ENCODE measurements at regions not wholly inside any gene's neighbourhood (a gene's known extent, or its start where the extent isn't known, plus 50 kb on each side); places are given as distances from the start of the nearest gene placed in this dataset.
A peak's percentile ranks its signal among the peaks of the same experiment; 100 is the strongest.
"Not testable (repeated sequence)": the region's sequence is repeated elsewhere in the genome, so short reads cannot be mapped to it uniquely, and the experiment has no call there.

GRCh38 chr13:18232298-18232993, 949.2 kb downstream of the TUBA3C start:
- Histone ChIP-seq H3K4me3 (no peak overlapping the region), H3K9me3 (no peaks in the 10 kb centered on the region)
- 47 to 100% methylated on average over 2 to 3 of the region's 80 CpGs for WGBS, 2 donors (ENCODE audit: low coverage in 1 of 2)

GRCh38 chr13:18224411-18224810, 957.2 kb downstream of the TUBA3C start:
- not testable (repeated sequence) for ATAC-seq, H3K4me1 ChIP-seq, H3K27ac ChIP-seq, H3K36me3 ChIP-seq, H3K9me3 ChIP-seq, H3K4me3 ChIP-seq, H3K27me3 ChIP-seq
- WGBS, 2 donors (ENCODE audit: low coverage in 1 of 2), result no CpG with 5 or more reads among the region's 3 CpGs

More at GRCh38 chr13:18232298-18232993, 949.2 kb downstream of the TUBA3C start:
- Histone ChIP-seq H3K36me3 (no peaks in the 10 kb centered on the region), H3K27me3 (no peaks in the 10 kb centered on the region), H3K4me1 (no peaks in the 10 kb centered on the region), H3K27ac (no peak overlapping the region)
- TF ChIP-seq EP300 (IDR thresholded peaks at IDR 0.05) (no peak), POLR2A (IDR thresholded peaks at IDR 0.05) (no peak), CTCF (IDR thresholded peaks at IDR 0.05) (no peak), POLR2AphosphoS5 (IDR thresholded peaks at IDR 0.05) (no peak)
- no peak for ATAC-seq

- H3K4me1 ChIP-seq, H3K36me3 ChIP-seq, H3K4me3 ChIP-seq, H3K27ac ChIP-seq, ATAC-seq, H3K27me3 ChIP-seq, H3K9me3 ChIP-seq: not testable (repeated sequence)
Observed at GRCh38 chr13:18214689-18215088, 966.9 kb downstream of the TUBA3C start.

GRCh38 chr13:18213511-18213910, 968.1 kb downstream of the TUBA3C start:
- ATAC-seq, result peak; percentile 32
- WGBS, 2 donors (ENCODE audit: low coverage in 1 of 2), result 49 to 50% methylated on average over 2 of the region's 2 CpGs
- H3K9me3 ChIP-seq, H3K4me3 ChIP-seq, H3K27ac ChIP-seq, H3K4me1 ChIP-seq, H3K36me3 ChIP-seq, H3K27me3 ChIP-seq: not testable (repeated sequence)

- H3K9me3 ChIP-seq, result no peaks in the 10 kb centered on the region
- no peak overlapping the region for H3K27ac ChIP-seq
- no peaks in the 10 kb centered on the region for H3K36me3 ChIP-seq
- ATAC-seq, result peak; percentile 78
- H3K4me1 ChIP-seq, result no peaks in the 10 kb centered on the region
- no peaks in the 10 kb centered on the region for H3K27me3 ChIP-seq
- WGBS, 2 donors (ENCODE audit: low coverage in 1 of 2), result 44 to 78% methylated on average over 2 of the region's 2 CpGs
- TF ChIP-seq POLR2A (IDR thresholded peaks at IDR 0.05), result no peak
- TF ChIP-seq POLR2AphosphoS5 (IDR thresholded peaks at IDR 0.05), result no peak
- TF ChIP-seq EP300 (IDR thresholded peaks at IDR 0.05), result no peak
- TF ChIP-seq CTCF (IDR thresholded peaks at IDR 0.05), result no peak
- H3K4me3 ChIP-seq, result no peak overlapping the region
Observed at GRCh38 chr13:18212873-18213272, 968.8 kb downstream of the TUBA3C start.

- not testable (repeated sequence) for H3K4me1 ChIP-seq, H3K36me3 ChIP-seq, H3K9me3 ChIP-seq, H3K4me3 ChIP-seq, H3K27ac ChIP-seq, H3K27me3 ChIP-seq
- ATAC-seq, result peak; percentile 89
- 66 to 76% methylated on average over 5 of the region's 5 CpGs for WGBS, 2 donors (ENCODE audit: low coverage in 1 of 2)
Observed at GRCh38 chr13:18211752-18212560, 969.7 kb downstream of the TUBA3C start.

GRCh38 chr13:18204614-18205178, 976.9 kb downstream of the TUBA3C start:
- not testable (repeated sequence) for H3K27ac ChIP-seq, H3K36me3 ChIP-seq, H3K27me3 ChIP-seq, H3K4me3 ChIP-seq, H3K4me1 ChIP-seq, ATAC-seq, H3K9me3 ChIP-seq
- WGBS, 2 donors (ENCODE audit: low coverage in 1 of 2), result 59 to 72% methylated on average over 1 to 3 of the region's 4 CpGs

- peak; percentile 25 for ATAC-seq
- not testable (repeated sequence) for H3K27me3 ChIP-seq, H3K4me1 ChIP-seq, H3K36me3 ChIP-seq, H3K27ac ChIP-seq, H3K9me3 ChIP-seq, H3K4me3 ChIP-seq
- no CpG with 5 or more reads among the region's 22 CpGs for WGBS, 2 donors (ENCODE audit: low coverage in 1 of 2)
Observed at GRCh38 chr13:18195365-18195678, 986.3 kb downstream of the TUBA3C start.

GRCh38 chr13:18194631-18195364, 986.8 kb downstream of the TUBA3C start:
- H3K36me3 ChIP-seq, H3K9me3 ChIP-seq, H3K4me3 ChIP-seq, H3K27ac ChIP-seq, H3K4me1 ChIP-seq, H3K27me3 ChIP-seq: not testable (repeated sequence)
- peak; percentile 11 for ATAC-seq
- WGBS, 2 donors (ENCODE audit: low coverage in 1 of 2), result no CpG with 5 or more reads among the region's 42 CpGs

GRCh38 chr13:18194104-18194503, 987.5 kb downstream of the TUBA3C start:
- H3K4me1 ChIP-seq, ATAC-seq, H3K27ac ChIP-seq, H3K4me3 ChIP-seq, H3K27me3 ChIP-seq, H3K36me3 ChIP-seq, H3K9me3 ChIP-seq: not testable (repeated sequence)
- no CpG with 5 or more reads among the region's 27 CpGs for WGBS, 2 donors (ENCODE audit: low coverage in 1 of 2)

All from gastroesophageal sphincter (tissue), 4 donors.